Large intestine (tissue), 3 donors: ENCODE measurements at regions not wholly inside any gene's neighbourhood (a gene's known extent, or its start where the extent isn't known, plus 50 kb on each side); places are given as distances from the start of the nearest gene placed in this dataset.
A peak's percentile ranks its signal among the peaks of the same experiment; 100 is the strongest.

ENCODE experiments used
- DNase-seq, 2 donors: peaks; one replicate each; pipeline versions ENCODE4 v3.0.0 to v3.0.0-alpha.2; 2013
- H3K27ac ChIP-seq: one replicate; pipeline ENCODE4 v1.5.1; 2013; ENCODE audit warnings: low read length
- H3K27me3 ChIP-seq: 2 replicates; pipeline ENCODE4 v1.6.1; 2013; ENCODE audit warnings: low read length; ENCODE audit not compliant: control insufficient read depth, insufficient read depth
- H3K36me3 ChIP-seq: 2 replicates; pipeline ENCODE4 v1.6.1; 2013; ENCODE audit warnings: low read length; ENCODE audit not compliant: control insufficient read depth, insufficient read depth
- H3K4me1 ChIP-seq: one replicate; pipeline ENCODE4 v1.6.1; 2013; ENCODE audit warnings: low read length; ENCODE audit not compliant: control insufficient read depth, insufficient read depth
- H3K4me3 ChIP-seq: one replicate; pipeline ENCODE4 v1.5.1; 2013; ENCODE audit warnings: low read length
- H3K9me3 ChIP-seq: one replicate; pipeline ENCODE4 v1.6.1; 2013; ENCODE audit warnings: mild to moderate bottlenecking, low read depth, low read length, moderate library complexity; ENCODE audit not compliant: control insufficient read depth
- WGBS: methylation state at CpG from one replicate; pipeline ENCODE4 v1.1.5; 2013; ENCODE audit warnings: low lambda C conversion rate; ENCODE audit not compliant: insufficient coverage; 5-methylcytosine and 5-hydroxymethylcytosine counted together

DNA sequence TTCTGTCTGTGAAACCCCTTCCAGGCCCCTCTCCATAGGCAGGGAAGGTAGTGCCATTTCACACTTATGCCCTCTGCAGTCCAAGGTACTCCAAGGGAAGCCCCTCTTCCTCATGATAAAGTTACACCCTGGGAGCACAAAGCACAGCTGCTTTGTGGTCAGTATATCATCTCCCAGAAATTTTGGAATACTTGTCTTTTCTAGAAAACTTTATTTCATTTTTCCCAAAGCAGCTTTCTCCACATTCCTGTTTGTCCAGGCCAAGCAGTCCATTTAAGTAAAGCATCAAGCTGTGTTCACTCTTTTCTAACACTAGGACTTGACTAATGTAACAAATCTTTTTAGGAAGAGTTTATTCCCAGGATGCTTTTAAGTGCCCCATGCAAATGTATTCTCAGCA is 371.8 kb upstream of the RGMB start:
- no peaks in the 10 kb centered on the region for H3K4me1 ChIP-seq
- no peak overlapping the region for H3K4me3 ChIP-seq
- H3K27ac ChIP-seq, result no peak overlapping the region
- no peaks in the 10 kb centered on the region for H3K36me3 ChIP-seq
- H3K27me3 ChIP-seq, result no peaks in the 10 kb centered on the region
- H3K9me3 ChIP-seq, result no peaks in the 10 kb centered on the region
- DNase-seq, result no peak

DNA sequence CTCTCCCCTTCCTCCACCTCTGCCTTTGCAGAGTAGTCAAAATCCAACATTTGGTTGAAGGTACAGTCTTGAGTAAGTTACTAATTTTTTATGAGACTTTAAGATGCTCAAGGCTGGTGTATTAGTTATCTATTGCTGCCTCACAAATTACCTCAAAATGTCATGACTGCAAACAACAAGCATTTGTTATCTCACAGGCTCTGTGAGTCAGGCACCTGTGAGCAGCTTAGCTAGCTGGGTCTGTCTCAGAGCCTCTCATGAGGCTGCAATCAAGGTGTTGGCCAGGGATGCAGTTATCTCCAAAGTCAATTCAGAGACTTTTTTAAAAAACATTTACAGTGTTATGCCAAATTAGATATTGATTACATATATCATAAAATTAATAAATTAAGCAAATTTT is 371.3 kb upstream of the RGMB start:
- Histone ChIP-seq H3K27me3 (no peaks in the 10 kb centered on the region), H3K4me1 (no peaks in the 10 kb centered on the region)
- DNase-seq, result peak in 1 of 2 donors; percentile 5

DNA sequence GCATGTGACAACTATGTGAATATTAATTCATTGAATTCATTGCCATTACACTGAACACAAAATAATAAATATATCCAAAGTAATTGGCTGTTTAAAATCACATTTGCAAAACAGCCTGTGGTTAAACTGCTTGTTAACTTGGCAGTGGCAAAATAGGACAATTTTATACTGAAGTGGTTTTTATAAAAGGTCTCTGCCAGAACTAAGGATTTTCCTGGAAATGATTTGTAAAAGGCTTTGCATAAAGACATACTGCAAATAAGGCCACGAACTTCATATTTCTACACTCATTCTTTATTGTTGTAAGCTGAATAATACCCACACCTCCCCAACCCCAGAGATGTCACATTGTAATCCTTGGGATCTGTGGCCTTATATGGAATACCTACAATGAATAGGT is 370.3 kb upstream of the RGMB start:
- 60% methylated on average over 1 of the region's 1 CpG for WGBS
- no peaks in the 10 kb centered on the region for H3K36me3 ChIP-seq
- H3K4me3 ChIP-seq, result no peak overlapping the region
- H3K4me1 ChIP-seq, result no peaks in the 10 kb centered on the region
- no peak for DNase-seq
- no peaks in the 10 kb centered on the region for H3K27me3 ChIP-seq
- no peaks in the 10 kb centered on the region for H3K9me3 ChIP-seq
- no peak overlapping the region for H3K27ac ChIP-seq

More for the DNA sequence above, 371.3 kb upstream of the RGMB start:
- H3K27ac ChIP-seq, result no peak overlapping the region
- H3K4me3 ChIP-seq, result no peak overlapping the region
- no peaks in the 10 kb centered on the region for H3K36me3 ChIP-seq
- no peaks in the 10 kb centered on the region for H3K9me3 ChIP-seq

DNA sequence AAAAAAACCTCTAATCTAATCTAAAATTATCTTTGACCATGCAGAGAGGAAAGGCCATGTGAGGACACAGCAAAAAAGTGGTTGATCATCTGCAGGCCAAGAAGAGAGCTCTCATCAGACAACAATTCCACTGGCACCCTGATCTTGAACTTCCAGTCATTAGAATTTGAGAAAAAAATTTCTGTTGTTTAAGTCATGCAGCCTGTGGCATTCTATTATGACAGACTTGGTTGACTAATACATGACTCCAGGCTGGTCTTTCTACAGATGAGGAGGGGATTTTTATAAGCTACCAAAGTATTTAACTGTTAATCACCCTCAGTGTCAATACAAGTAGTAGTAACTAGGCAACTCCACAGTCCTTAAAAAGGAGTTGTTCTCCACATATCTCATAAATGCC is 358.5 kb upstream of the RGMB start:
- Histone ChIP-seq H3K9me3 (no peaks in the 10 kb centered on the region), H3K4me1 (no peaks in the 10 kb centered on the region), H3K27ac (no peak overlapping the region), H3K36me3 (no peaks in the 10 kb centered on the region), H3K27me3 (no peaks in the 10 kb centered on the region), H3K4me3 (no peak overlapping the region)
- no peak for DNase-seq

DNA sequence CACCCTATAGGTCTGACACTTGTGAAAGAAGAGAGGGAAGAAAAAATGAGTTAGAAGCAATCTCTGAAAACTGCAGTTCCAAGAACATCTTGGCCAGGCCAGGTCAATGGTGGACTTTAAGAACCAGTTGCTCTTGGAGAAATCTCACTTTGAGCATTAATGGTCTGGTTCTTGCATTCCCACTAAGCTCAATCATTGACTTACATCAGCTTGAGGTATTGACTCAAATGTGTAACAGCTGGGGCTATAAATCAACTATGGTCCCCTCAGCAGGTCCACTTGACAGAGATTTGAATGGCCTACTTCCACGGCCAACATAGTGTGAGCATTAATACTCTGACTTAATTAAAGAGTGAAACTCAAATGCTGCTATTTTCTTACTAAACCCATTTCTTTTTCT is 357.8 kb upstream of the RGMB start:
- no peak for DNase-seq
- no peaks in the 10 kb centered on the region for H3K9me3 ChIP-seq
- H3K27me3 ChIP-seq, result no peaks in the 10 kb centered on the region
- no peaks in the 10 kb centered on the region for H3K36me3 ChIP-seq
- 100% methylated on average over 1 of the region's 1 CpG for WGBS
- H3K4me1 ChIP-seq, result no peaks in the 10 kb centered on the region
- no peak overlapping the region for H3K27ac ChIP-seq
- no peak overlapping the region for H3K4me3 ChIP-seq

DNA sequence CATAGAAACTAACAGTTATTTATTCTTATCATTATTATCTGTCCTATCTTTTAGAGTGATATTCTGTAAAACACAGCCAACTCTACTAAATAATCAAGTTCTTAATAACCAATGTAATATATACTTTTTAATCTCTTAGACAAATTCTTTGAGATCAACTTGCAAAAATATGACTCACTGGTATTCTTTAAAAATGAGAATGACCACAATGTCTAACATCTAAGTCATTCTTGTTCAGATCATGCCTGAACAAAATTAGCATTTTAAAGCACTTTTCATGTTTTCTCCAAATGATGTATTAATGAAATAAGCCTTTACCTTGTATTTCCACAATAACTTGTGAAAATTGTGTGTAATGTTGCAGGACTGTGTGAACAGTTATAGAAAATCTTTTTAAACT is 356.9 kb upstream of the RGMB start:
- Histone ChIP-seq H3K4me1 (no peaks in the 10 kb centered on the region), H3K4me3 (no peak overlapping the region), H3K27ac (no peak overlapping the region), H3K27me3 (no peaks in the 10 kb centered on the region), H3K36me3 (no peaks in the 10 kb centered on the region), H3K9me3 (no peaks in the 10 kb centered on the region)
- DNase-seq, result no peak

DNA sequence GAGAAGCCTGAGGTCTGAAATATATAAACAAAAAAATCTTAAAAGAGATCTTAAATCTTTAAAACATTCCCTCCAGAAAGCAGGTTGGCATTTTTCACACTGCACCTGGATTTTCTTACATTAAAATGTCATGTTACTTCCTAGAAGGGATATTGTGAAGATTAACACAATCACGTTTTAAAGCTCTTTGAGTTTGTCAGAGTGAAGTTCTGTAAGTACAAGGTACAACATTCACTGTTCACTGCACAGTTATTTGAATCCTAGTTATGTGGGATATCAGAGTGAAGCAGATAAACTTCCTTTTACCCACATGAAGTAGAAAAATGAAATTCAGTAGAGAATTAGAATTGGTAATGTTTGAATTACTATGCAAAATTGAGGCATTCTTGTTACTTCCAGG is 353.6 kb upstream of the RGMB start:
- 0% methylated on average over 1 of the region's 1 CpG for WGBS
- Histone ChIP-seq H3K27me3 (no peaks in the 10 kb centered on the region), H3K4me1 (no peaks in the 10 kb centered on the region), H3K4me3 (no peak overlapping the region), H3K36me3 (no peaks in the 10 kb centered on the region), H3K9me3 (no peaks in the 10 kb centered on the region), H3K27ac (no peak overlapping the region)
- DNase-seq, result peak; percentile 12 to 56

DNA sequence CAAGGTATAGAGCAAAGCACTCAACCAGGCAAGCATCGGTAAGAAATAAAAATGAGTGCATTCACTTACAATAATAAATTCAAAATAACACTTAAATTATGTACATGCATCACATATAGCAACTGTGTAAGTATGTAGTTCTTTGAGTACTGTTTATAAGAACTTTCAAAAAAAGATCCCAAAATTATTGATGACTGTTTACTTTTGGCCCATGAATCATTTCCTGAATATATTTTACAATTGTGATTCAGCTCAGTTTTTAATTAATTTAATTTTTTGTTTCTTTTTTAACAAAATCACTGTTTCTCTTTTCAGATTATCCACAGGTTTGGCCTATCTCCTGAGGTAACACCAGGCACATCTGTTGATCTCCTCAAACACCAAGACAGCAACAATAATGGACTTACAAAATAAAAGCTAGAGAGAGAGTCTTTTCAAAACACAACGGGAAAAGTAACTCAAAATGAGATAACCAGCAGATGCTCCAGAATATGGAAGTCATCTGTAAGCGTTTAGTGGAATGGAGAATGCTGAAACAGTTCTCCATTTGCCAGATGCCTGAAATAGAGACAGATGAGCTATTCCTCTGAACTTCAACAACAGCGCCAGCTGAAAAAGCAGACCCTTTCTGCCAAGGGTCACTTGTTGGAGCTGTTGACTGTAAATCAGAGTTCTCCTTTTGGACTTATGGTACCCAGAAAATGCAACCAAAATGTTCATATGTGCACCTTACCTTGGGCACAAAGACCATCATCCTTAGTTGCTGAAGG is 348.6 kb upstream of the RGMB start:
- H3K36me3 ChIP-seq, result no peaks in the 10 kb centered on the region
- peak in 1 of 2 donors; percentile 2 for DNase-seq
- H3K27ac ChIP-seq, result no peak overlapping the region
- H3K27me3 ChIP-seq, result no peaks in the 10 kb centered on the region
- no peaks in the 10 kb centered on the region for H3K9me3 ChIP-seq
- H3K4me3 ChIP-seq, result no peak overlapping the region
- 100% methylated on average over 1 of the region's 4 CpGs for WGBS
- H3K4me1 ChIP-seq, result no peaks in the 10 kb centered on the region

DNA sequence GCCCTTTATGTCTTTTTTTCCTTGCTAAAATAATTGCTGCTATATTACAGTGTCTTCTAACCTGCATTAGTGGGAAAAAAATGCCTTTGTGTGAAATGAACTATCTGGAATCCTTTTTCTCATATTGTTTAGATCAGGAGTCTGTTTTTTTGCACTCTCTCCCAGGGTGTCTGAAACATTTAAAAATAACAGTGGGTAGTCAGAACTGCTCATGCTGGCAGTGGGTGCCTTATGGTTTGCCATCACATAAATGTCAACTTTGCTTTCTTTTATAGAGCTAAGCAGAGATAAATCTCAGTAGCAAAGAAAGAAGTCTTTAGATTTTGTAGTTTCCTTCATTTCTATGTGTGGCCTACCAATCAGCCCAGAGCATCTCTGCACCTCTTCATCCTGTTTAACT is 347.8 kb upstream of the RGMB start:
- no peaks in the 10 kb centered on the region for H3K36me3 ChIP-seq
- H3K27ac ChIP-seq, result no peak overlapping the region
- H3K4me3 ChIP-seq, result no peak overlapping the region
- H3K9me3 ChIP-seq, result no peaks in the 10 kb centered on the region
- H3K4me1 ChIP-seq, result no peaks in the 10 kb centered on the region
- H3K27me3 ChIP-seq, result no peaks in the 10 kb centered on the region
- no peak for DNase-seq

DNA sequence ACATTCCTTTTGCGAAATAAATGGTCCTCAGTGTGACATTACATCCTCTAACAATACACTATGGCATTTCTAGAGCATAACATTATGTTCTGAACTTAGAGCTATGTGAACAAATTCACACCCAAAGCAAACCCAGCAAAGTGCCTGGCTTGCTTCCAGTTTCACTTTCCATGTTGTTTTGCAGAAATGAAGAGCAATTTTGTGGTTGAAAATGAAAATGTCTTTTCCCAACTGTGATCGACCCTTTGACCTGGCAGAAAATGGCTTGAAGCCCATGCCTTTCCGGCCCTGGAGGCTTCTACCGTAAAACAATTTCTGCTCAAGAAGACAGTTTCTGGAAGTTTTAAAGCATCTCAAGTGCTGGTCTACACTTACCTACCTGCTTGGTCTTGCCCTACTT is 344.7 kb upstream of the RGMB start:
- peak; percentile 16 to 63 for DNase-seq
- no peak overlapping the region for H3K27ac ChIP-seq
- H3K36me3 ChIP-seq, result no peaks in the 10 kb centered on the region
- H3K4me1 ChIP-seq, result no peaks in the 10 kb centered on the region
- no CpG with 5 or more reads among the region's 4 CpGs for WGBS
- no peaks in the 10 kb centered on the region for H3K9me3 ChIP-seq
- H3K27me3 ChIP-seq, result no peaks in the 10 kb centered on the region
- H3K4me3 ChIP-seq, result no peak overlapping the region

DNA sequence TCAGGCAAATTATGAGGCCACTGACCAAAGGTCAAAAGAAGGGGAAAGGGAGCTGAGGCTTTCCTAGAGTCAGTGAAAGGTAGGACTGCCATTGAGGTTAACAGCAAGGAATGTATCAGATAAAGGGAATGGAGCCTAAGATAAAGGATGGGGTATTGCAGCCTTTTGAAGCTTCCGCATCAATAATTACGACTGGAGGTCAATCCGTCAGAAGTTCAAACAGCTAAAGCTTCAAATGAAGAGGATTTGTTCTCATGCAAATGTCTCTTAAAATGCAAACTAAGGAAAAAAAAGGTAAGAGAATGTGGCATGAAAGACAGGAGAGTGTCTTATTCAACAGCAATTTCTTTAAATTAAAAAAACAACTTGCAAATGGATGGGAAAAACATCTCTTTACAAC is 341.1 kb upstream of the RGMB start:
- Histone ChIP-seq H3K27ac (no peak overlapping the region), H3K36me3 (no peaks in the 10 kb centered on the region), H3K4me3 (no peak overlapping the region), H3K4me1 (no peaks in the 10 kb centered on the region), H3K27me3 (no peaks in the 10 kb centered on the region), H3K9me3 (peaks cover 10% of the 10 kb centered on the region)
- DNase-seq, result peak in 1 of 2 donors; percentile 41
- whole genome bisulfite sequencing, result no CpG with 5 or more reads among the region's 3 CpGs
